Endothelial cell of umbilical vein (primary cell): ENCODE measurements at regions not wholly inside any gene's neighbourhood (a gene's known extent, or its start where the extent isn't known, plus 50 kb on each side); places are given as distances from the start of the nearest gene placed in this dataset.

Experiments
- BruUV-seq: library from RNA; stranded (reverse); fragments of 400-500 nt; replicated peaks from 2 replicates; lab custom pipeline; 2021; lab: Mats Ljungman, UMichigan
- CTCF ChIA-PET: fragments of 300-600, 350-600 bp; sonication (Branson Sonifier 250); formaldehyde crosslinking; loops from one replicate; lab custom pipeline; 2021; ENCODE audit warnings: antibody characterized with exemption, inconsistent platforms; lab: Charles Lee
- POLR2A ChIA-PET: fragments of 300-600, 350-600 bp; sonication (Branson Sonifier 250); formaldehyde crosslinking; loops from one replicate; lab custom pipeline; 2021; ENCODE audit warnings: antibody characterized with exemption, inconsistent platforms; lab: Charles Lee
- DNase-seq: peaks from one replicate; pipeline ENCODE4 v3.0.0-alpha.2; 2011; ENCODE audit warnings: low read depth, low spot score
- FAIRE-seq: peaks from 2 replicates; lab custom pipeline; 2011; peaks lifted over from hg19 to GRCh38; lab: Jason Lieb, UNC
- H2AFZ ChIP-seq: 2 replicates; pipeline ENCODE4 v1.6.0; 2012; ENCODE audit warnings: low read depth, low read length, control low read depth, inconsistent platforms
- H3K27ac ChIP-seq: 2 replicates; pipeline ENCODE4 v1.5.1; 2011; ENCODE audit warnings: low read depth, mild to moderate bottlenecking, control low read depth, low read length, moderate library complexity; ENCODE audit not compliant: insufficient read depth
- H3K27me3 ChIP-seq, 2 experiments: 2 replicates each; pipeline versions ENCODE4 v1.6.0 to v1.6.1; 2011; ENCODE audit warnings: low read length in 2 of 2, mixed read lengths in 1 of 2; ENCODE audit not compliant: control insufficient read depth in 2 of 2, insufficient read depth in 2 of 2
- H3K36me3 ChIP-seq, 2 experiments: 2 replicates in 1 of 2; 3 replicates in 1 of 2; pipeline ENCODE4 v1.5.1; 2011; ENCODE audit warnings: low read length in 2 of 2, mild to moderate bottlenecking in 1 of 2, moderate library complexity in 1 of 2; ENCODE audit not compliant: control insufficient read depth in 2 of 2, insufficient read depth in 2 of 2; ENCODE audit errors: extremely low read depth in 1 of 2
- H3K4me1 ChIP-seq: 3 replicates; pipeline ENCODE4 v1.5.1; 2011; ENCODE audit warnings: mild to moderate bottlenecking, low read length; ENCODE audit not compliant: control insufficient read depth, insufficient read depth; ENCODE audit errors: extremely low read depth
- H3K4me2 ChIP-seq: 2 replicates; pipeline ENCODE4 v1.6.1; 2011; ENCODE audit warnings: low read length, control low read depth, mixed read lengths; ENCODE audit not compliant: insufficient read depth
- H3K4me3 ChIP-seq, 3 experiments: fragments of 200-600 bp in 1 of 3; sonication (generic), shearing (Covaris generic) in 1 of 3; replicated peaks in 1 of 3; 2 replicates each; pipeline ENCODE4 v1.5.1; 2011 to 2016; ENCODE audit warnings: control low read depth in 3 of 3, low read length in 3 of 3, mild to moderate bottlenecking in 2 of 3, inconsistent platforms in 1 of 3, low read depth in 1 of 3, moderate library complexity in 1 of 3; ENCODE audit not compliant: insufficient read depth in 1 of 3
- H3K79me2 ChIP-seq: 2 replicates; pipeline ENCODE4 v1.6.0; 2012; ENCODE audit warnings: low read length, inconsistent platforms; ENCODE audit not compliant: control insufficient read depth, insufficient read depth
- H3K9ac ChIP-seq: replicated peaks from 2 replicates; pipeline ENCODE3; 2011; ENCODE audit warnings: low read length, control low read depth; ENCODE audit not compliant: insufficient read depth; ENCODE audit errors: extremely low read depth
- H3K9me1 ChIP-seq: replicated peaks from 3 replicates; pipeline ENCODE4 v1.6.0; 2011; ENCODE audit warnings: mild to moderate bottlenecking, low read length; ENCODE audit not compliant: control insufficient read depth, insufficient read depth; ENCODE audit errors: extremely low read depth
- H3K9me3 ChIP-seq: replicated peaks from 2 replicates; pipeline ENCODE4 v1.5.1; 2012; ENCODE audit warnings: low read length, inconsistent platforms; ENCODE audit not compliant: control insufficient read depth, insufficient read depth
- H4K20me1 ChIP-seq: replicated peaks from 2 replicates; pipeline ENCODE3; 2011; ENCODE audit warnings: mild to moderate bottlenecking, low read length; ENCODE audit not compliant: control insufficient read depth, insufficient read depth; ENCODE audit errors: extremely low read depth
- EZH2 ChIP-seq: IDR thresholded peaks from 2 replicates; pipeline ENCODE4 v1.6.1; 2012; ENCODE audit warnings: borderline replicate concordance, low read depth, mild to moderate bottlenecking, moderate library complexity, low read length, inconsistent platforms; ENCODE audit not compliant: severe bottlenecking
- FOS ChIP-seq: IDR thresholded peaks from 2 replicates; pipeline ENCODE4 v1.6.1; 2011; ENCODE audit warnings: mild to moderate bottlenecking, low read length, moderate library complexity, borderline replicate concordance; ENCODE audit not compliant: insufficient read depth
- GATA2 ChIP-seq: IDR thresholded peaks from 2 replicates; pipeline ENCODE4 v1.7.0; 2011; ENCODE audit warnings: low read depth, mild to moderate bottlenecking, moderate library complexity, mixed read lengths, low read length; ENCODE audit not compliant: insufficient read length, insufficient read depth
- JUN ChIP-seq: IDR thresholded peaks from 2 replicates; pipeline ENCODE4 v1.6.1; 2011; ENCODE audit warnings: borderline replicate concordance, low read depth; ENCODE audit not compliant: insufficient read length, insufficient read depth
- MYC ChIP-seq: IDR thresholded peaks from one replicate; pipeline ENCODE4 v1.6.1; 2011; ENCODE audit warnings: mild to moderate bottlenecking, low read depth, low read length
- POLR2A ChIP-seq: IDR thresholded peaks from 2 replicates; pipeline ENCODE4 v1.6.1; 2012; ENCODE audit warnings: low read depth, mild to moderate bottlenecking, control low read depth, low read length
- POLR2AphosphoS5 ChIP-seq: IDR thresholded peaks from 2 replicates; pipeline ENCODE4 v1.6.1; 2012; ENCODE audit warnings: low read depth, mild to moderate bottlenecking, control low read depth, low read length, moderate library complexity; ENCODE audit not compliant: insufficient read depth
- dilution Hi-C: fragments of 300-500 bp; cut with MboI; formaldehyde crosslinking; loops from one replicate; pipeline ENCODE4 v1.15.0; 2019; ENCODE audit warnings: low sequenced_read_pairs; ENCODE audit not compliant: extremely low pct_ligation_motif_present
- intact Hi-C: fragments of 100-400 bp; cut with micrococcal nuclease; formaldehyde crosslinking; loops from one replicate; pipeline ENCODE4 v1.10.0; 2022
- TF ChIP-seq, protein P1 (sequence below), 2 donors: IDR thresholded peaks; 1 replicate in 1 of 2; 2 replicates in 1 of 2; pipeline ENCODE4 v1.5.1; 2011; ENCODE audit warnings: low read length in 2 of 2, mild to moderate bottlenecking in 2 of 2, moderate library complexity in 2 of 2, control low read depth in 1 of 2, inconsistent platforms in 1 of 2, low read depth in 1 of 2; ENCODE audit not compliant: insufficient read depth in 1 of 2; ENCODE audit errors: extremely low read depth in 1 of 2
- TF ChIP-seq, protein P2 (sequence below): IDR thresholded peaks from 2 replicates; pipeline ENCODE4 v1.6.1; 2011; ENCODE audit not compliant: insufficient read depth, insufficient read length

- ChIA-PET POLR2A (no interaction called here), CTCF (no interaction called here)
- no peaks in the 10 kb centered on the region for H3K36me3 ChIP-seq
- FAIRE-seq (no peak), DNase-seq (no peak)
- no peak overlapping the region for H3K4me2 ChIP-seq
- H4K20me1 ChIP-seq: no peaks in the 10 kb centered on the region
- H3K4me3 ChIP-seq: no peak overlapping the region
- H2AFZ ChIP-seq: no peak overlapping the region
- H3K4me1 ChIP-seq: no peaks in the 10 kb centered on the region
- no peaks in the 10 kb centered on the region for H3K79me2 ChIP-seq
- H3K27me3 ChIP-seq: no peaks in the 10 kb centered on the region
- TF ChIP-seq POLR2AphosphoS5 (no peak), JUN (no peak), MYC (no peak), POLR2A (no peak), GATA2 (no peak), EZH2 (no peak), FOS (no peak)
- TF ChIP-seq, protein P1, sequence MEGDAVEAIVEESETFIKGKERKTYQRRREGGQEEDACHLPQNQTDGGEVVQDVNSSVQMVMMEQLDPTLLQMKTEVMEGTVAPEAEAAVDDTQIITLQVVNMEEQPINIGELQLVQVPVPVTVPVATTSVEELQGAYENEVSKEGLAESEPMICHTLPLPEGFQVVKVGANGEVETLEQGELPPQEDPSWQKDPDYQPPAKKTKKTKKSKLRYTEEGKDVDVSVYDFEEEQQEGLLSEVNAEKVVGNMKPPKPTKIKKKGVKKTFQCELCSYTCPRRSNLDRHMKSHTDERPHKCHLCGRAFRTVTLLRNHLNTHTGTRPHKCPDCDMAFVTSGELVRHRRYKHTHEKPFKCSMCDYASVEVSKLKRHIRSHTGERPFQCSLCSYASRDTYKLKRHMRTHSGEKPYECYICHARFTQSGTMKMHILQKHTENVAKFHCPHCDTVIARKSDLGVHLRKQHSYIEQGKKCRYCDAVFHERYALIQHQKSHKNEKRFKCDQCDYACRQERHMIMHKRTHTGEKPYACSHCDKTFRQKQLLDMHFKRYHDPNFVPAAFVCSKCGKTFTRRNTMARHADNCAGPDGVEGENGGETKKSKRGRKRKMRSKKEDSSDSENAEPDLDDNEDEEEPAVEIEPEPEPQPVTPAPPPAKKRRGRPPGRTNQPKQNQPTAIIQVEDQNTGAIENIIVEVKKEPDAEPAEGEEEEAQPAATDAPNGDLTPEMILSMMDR (IDR thresholded peaks at IDR 0.05; ENCODE audit: extremely low read depth in 1 of 2, insufficient read depth in 1 of 2, low read depth in 1 of 2, low read length in 2 of 2): no peak
- TF ChIP-seq, protein P2, sequence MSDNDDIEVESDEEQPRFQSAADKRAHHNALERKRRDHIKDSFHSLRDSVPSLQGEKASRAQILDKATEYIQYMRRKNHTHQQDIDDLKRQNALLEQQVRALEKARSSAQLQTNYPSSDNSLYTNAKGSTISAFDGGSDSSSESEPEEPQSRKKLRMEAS: no peak
- no peak overlapping the region for H3K9ac ChIP-seq
- no TSS peak for BruUV-seq
- intact Hi-C loops: no loop called here
- H3K9me3 ChIP-seq: peaks cover 2% of the 10 kb centered on the region
- H3K27ac ChIP-seq: no peak overlapping the region
- H3K9me1 ChIP-seq: no peaks in the 10 kb centered on the region
- dilution Hi-C loops: no loop called here
Measured at GRCh38 chr15:93188236-93188635, 99.2 kb upstream of the RGMA start.
